AG09309 (cell line): ENCODE measurements at regions not wholly inside any gene's neighbourhood (a gene's known extent, or its start where the extent isn't known, plus 50 kb on each side); places are given as distances from the start of the nearest gene placed in this dataset.

Source experiments
- DNase-seq: peaks from one replicate; pipeline ENCODE4 v3.0.0-alpha.2; 2010; ENCODE audit warnings: low read depth
- H3K4me3 ChIP-seq: 2 replicates; pipeline ENCODE4 v1.5.1; 2011; ENCODE audit warnings: mild to moderate bottlenecking, low read depth, low read length, moderate library complexity; ENCODE audit not compliant: control insufficient read depth
- TF ChIP-seq, protein P1 (sequence below): IDR thresholded peaks from 2 replicates; pipeline ENCODE4 v1.5.1; 2011; ENCODE audit warnings: mild to moderate bottlenecking, low read depth, low read length, inconsistent platforms; ENCODE audit not compliant: insufficient read depth, control insufficient read depth; ENCODE audit errors: missing control alignments

DNA sequence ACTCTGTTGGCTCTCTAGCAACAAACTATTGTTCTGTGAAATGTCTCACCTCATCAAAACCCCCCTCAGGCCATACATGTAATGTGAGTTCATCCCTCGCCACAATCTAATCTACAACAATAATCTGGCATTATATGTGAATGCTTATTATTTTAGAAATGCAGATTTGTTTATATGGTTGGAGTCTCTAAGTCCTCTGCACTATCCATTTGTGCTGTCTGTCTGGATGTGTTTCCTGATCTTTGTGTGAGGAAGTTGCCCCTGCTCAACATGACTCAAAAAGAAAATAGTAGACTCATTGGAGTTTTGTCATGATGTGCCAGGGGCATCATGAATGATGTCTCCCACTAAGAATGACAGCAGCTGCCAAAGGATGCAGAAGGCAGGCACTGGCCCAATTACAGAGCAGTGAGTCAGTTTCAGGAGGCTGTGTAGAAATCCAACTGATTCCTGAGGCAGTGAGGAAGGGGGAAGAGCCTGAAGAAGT, 161.6 kb upstream of the PDZRN3 start:
- TF ChIP-seq, protein P1, sequence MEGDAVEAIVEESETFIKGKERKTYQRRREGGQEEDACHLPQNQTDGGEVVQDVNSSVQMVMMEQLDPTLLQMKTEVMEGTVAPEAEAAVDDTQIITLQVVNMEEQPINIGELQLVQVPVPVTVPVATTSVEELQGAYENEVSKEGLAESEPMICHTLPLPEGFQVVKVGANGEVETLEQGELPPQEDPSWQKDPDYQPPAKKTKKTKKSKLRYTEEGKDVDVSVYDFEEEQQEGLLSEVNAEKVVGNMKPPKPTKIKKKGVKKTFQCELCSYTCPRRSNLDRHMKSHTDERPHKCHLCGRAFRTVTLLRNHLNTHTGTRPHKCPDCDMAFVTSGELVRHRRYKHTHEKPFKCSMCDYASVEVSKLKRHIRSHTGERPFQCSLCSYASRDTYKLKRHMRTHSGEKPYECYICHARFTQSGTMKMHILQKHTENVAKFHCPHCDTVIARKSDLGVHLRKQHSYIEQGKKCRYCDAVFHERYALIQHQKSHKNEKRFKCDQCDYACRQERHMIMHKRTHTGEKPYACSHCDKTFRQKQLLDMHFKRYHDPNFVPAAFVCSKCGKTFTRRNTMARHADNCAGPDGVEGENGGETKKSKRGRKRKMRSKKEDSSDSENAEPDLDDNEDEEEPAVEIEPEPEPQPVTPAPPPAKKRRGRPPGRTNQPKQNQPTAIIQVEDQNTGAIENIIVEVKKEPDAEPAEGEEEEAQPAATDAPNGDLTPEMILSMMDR: no peak
- peak; percentile 91 for DNase-seq
- no peak overlapping the region for H3K4me3 ChIP-seq

DNA sequence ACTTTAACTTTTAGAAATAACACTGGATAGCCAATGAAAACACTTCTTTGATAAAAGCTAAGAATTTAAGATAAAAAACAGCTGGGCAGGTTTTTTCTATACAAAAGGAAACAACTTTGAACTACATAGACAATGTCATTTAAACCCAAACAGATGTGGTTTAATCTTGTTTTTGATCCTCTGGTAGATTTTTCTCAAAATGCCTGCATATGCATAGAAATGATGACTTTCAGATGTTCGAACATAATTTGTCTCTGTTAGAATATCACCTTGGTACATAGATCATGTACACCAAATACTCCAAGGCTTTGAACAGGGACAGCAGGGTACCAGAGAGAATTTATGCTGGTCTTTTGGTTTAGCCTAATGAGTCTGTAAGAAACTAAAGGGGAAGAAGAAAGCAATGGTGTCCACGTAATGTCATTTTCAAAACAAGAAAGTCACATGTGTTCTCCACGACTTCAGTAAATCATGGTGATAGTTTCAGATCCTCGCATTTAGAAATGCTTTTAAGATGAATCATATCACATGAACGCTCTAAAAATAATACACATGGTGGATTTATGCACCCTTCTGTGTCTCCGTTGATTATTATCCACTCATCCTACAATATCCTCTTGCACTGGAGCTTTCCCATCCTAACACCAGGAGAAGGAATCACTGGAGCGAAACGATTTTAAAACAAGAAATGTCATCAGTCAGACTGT, 160.1 kb upstream of the PDZRN3 start:
- no peak overlapping the region for H3K4me3 ChIP-seq
- DNase-seq: no peak
- TF ChIP-seq, protein P1: no peak

DNA sequence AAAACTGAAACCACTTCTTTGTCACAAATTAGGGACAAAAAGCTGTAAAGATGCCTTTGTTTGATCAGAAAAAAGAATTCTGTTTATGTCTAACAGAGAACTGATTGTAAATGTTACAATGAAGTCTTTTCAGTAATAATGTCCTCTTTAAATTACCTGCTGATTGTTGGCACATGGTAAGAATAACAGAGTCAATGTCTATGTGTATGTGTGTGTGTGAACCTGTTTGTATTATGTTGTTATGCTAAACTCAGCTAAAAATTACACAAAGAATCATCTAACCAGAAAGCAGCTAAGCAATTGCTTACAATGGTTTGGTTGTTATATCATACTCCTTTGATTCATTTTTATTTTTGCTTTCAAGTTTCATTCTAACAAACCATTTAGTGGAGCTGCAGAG, 159.1 kb upstream of the PDZRN3 start:
- TF ChIP-seq, protein P1: no peak
- DNase-seq: no peak
- H3K4me3 ChIP-seq: no peak overlapping the region

DNA sequence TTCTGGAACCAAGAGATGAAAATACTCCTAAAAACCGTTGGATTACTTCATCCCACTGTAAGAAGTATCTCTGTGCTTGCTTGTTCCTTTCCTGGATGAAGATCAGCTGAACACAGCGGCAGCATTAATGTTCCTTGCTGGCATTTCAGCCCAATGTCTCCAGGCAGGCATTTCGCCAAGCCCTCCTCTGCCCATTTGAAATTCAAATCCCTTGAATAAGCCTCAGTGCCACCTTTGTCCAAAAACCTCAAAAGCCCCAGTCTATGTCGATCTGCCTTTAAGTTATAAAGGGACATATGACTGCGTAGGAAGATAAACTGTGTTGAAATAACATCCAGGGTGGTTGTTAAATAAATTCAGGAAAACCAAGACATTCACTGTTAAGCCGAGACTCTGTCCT, 156.8 kb upstream of the PDZRN3 start:
- no peak overlapping the region for H3K4me3 ChIP-seq
- TF ChIP-seq, protein P1: no peak
- DNase-seq: no peak

DNA sequence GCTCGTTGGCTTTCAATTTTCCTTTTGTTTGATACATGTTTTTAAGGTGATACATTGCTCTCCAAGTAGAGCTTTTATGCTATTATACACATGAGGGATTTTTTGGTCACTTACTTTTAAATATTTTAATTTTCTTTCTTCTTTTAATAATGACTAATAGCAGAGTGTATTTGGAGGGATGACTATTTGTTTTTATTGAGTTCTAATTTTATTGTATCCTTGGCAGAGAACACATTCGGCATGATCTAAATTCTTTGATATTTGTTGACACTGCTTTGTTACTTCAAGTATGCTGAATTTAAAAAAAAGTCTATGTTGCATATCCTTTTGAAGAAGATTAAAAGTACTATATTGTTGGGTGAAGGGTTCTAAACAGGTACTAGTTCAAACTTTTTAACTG, 149.9 kb upstream of the PDZRN3 start:
- H3K4me3 ChIP-seq: no peak overlapping the region
- DNase-seq: no peak
- TF ChIP-seq, protein P1: no peak

DNA sequence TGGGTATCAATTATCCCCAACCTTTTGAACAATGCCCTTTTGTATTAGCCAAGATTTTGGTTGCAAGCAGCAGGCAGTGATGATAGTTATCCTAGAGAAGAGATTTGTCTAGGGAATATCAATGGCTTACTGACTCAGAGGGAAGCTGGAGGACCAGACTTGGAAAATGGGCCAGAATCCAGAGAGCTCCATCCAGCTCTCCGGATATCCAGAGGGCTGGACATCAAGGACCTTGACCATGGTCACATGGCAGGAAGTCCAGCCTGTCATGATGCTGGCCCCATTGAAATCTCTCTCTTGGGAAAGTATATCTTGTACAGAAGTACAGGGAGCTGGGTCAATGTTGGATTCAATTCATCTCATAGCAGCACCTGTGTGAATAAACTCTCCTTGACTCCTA, 148.5 kb upstream of the PDZRN3 start:
- DNase-seq: no peak
- no peak overlapping the region for H3K4me3 ChIP-seq
- TF ChIP-seq, protein P1: no peak
